Progenitor cell of endocrine pancreas (in vitro differentiated cells): ENCODE measurements at regions not wholly inside any gene's neighbourhood (a gene's known extent, or its start where the extent isn't known, plus 50 kb on each side); places are given as distances from the start of the nearest gene placed in this dataset.

Experiments
- DNase-seq: peaks from one replicate; pipeline ENCODE4 v3.0.0; 2021; ENCODE audit warnings: low spot score; ENCODE audit not compliant: unreplicated experiment
- H3K27ac Mint-ChIP-seq: 2 replicates; pipeline ENCODE4 v1.8.0; 2021; ENCODE audit warnings: mild to moderate bottlenecking, moderate library complexity, mixed read lengths
- H3K27me3 Mint-ChIP-seq: 2 replicates; pipeline ENCODE4 v1.8.0; 2021; ENCODE audit warnings: mixed read lengths
- H3K36me3 Mint-ChIP-seq: 2 replicates; pipeline ENCODE4 v1.8.0; 2022; ENCODE audit warnings: mixed read lengths; ENCODE audit not compliant: insufficient read depth
- H3K4me1 Mint-ChIP-seq: 2 replicates; pipeline ENCODE4 v1.8.0; 2021; ENCODE audit warnings: low read depth, mixed read lengths
- H3K4me3 Mint-ChIP-seq: 2 replicates; pipeline ENCODE4 v1.8.0; 2021; ENCODE audit warnings: low read depth, mild to moderate bottlenecking, moderate library complexity, mixed read lengths
- H3K9me3 Mint-ChIP-seq: 2 replicates; pipeline ENCODE4 v1.8.0; 2021; ENCODE audit warnings: low read depth, mixed read lengths
- TF ChIP-seq, protein P1 (sequence below): fragments of 200-600 bp; sonication (generic); IDR thresholded peaks from one replicate; pipeline ENCODE4 v1.5.0; 2021; ENCODE audit warnings: antibody characterized with exemption, mild to moderate bottlenecking; ENCODE audit not compliant: unreplicated experiment

DNA sequence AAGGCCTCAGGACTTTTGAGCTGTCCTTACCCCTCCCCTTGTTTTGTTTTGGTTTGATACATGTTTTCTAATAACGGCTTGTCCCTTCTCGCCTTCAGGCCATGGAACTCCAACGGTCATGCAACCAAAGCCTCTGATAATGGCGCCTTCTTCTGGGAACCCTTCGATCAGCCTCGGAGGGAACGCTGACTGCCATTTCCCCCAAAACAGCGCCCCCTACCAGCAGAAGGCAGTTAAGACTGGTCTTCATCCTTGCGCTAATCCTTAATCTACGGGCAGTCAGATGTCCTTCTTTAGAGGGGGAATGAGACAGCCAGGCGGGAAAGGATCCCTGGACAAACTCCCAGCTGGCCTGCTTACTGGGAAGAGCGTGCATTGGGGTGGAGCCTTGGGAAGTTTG, 276.6 kb downstream of the ICE1 start:
- peaks cover 8% of the 10 kb centered on the region for H3K27me3 Mint-ChIP-seq

DNA sequence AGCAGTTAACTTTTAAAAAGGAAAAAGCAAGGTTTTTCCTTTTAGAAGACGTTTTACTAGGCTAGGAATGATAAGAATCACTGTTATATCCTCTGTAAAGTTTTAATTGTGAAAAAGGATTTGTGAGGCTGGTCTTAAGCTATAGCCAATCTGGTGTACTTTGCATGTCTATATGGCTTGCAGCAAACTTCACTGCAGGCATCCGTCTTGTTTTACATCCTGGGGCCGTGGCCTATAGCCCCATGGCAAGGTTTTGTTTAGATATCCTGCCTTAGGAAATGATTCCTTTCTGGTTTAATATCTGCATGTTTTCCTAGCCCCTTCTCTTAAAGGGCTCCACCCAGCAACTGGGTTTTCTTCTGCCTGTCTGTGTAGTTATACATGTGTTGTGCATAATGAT, 272.8 kb downstream of the ICE1 start:
- Mint-ChIP-seq H3K36me3 (no peaks in the 10 kb centered on the region), H3K27me3 (peaks cover 8% of the 10 kb centered on the region), H3K9me3 (no peaks in the 10 kb centered on the region), H3K4me1 (no peaks in the 10 kb centered on the region), H3K4me3 (no peak overlapping the region), H3K27ac (no peak overlapping the region)
- no peak for DNase-seq
- TF ChIP-seq, protein P1, sequence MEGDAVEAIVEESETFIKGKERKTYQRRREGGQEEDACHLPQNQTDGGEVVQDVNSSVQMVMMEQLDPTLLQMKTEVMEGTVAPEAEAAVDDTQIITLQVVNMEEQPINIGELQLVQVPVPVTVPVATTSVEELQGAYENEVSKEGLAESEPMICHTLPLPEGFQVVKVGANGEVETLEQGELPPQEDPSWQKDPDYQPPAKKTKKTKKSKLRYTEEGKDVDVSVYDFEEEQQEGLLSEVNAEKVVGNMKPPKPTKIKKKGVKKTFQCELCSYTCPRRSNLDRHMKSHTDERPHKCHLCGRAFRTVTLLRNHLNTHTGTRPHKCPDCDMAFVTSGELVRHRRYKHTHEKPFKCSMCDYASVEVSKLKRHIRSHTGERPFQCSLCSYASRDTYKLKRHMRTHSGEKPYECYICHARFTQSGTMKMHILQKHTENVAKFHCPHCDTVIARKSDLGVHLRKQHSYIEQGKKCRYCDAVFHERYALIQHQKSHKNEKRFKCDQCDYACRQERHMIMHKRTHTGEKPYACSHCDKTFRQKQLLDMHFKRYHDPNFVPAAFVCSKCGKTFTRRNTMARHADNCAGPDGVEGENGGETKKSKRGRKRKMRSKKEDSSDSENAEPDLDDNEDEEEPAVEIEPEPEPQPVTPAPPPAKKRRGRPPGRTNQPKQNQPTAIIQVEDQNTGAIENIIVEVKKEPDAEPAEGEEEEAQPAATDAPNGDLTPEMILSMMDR: no peak

More for the DNA sequence above, 276.6 kb downstream of the ICE1 start:
- TF ChIP-seq, protein P1: no peak
- Mint-ChIP-seq H3K27ac (no peak overlapping the region), H3K4me3 (no peak overlapping the region), H3K36me3 (no peaks in the 10 kb centered on the region), H3K4me1 (no peaks in the 10 kb centered on the region), H3K9me3 (no peaks in the 10 kb centered on the region)
- no peak for DNase-seq

DNA sequence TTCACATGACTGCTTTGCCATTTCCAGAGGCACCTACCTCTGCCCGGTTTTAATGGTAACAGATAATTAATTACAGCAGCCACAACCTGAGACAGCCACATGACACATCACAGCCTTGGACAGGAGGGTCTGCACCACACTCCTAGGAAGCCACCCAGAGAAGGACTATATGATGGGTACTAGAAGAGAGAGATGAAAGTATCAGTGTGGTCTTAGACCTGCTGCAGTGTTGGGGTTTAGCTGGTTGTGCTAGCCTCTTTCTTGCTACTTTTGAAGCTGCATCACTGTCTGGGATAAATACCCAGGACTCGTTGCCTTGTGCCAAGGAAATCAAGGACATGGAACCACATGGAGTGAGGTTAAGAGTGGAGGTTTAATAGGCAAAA, 266.4 kb downstream of the ICE1 start:
- Mint-ChIP-seq H3K27me3 (peaks cover 20% of the 10 kb centered on the region), H3K4me3 (no peak overlapping the region), H3K9me3 (peaks cover under 1% of the 10 kb centered on the region), H3K36me3 (no peaks in the 10 kb centered on the region), H3K4me1 (no peaks in the 10 kb centered on the region), H3K27ac (no peak overlapping the region)
- TF ChIP-seq, protein P1: no peak
- no peak for DNase-seq

DNA sequence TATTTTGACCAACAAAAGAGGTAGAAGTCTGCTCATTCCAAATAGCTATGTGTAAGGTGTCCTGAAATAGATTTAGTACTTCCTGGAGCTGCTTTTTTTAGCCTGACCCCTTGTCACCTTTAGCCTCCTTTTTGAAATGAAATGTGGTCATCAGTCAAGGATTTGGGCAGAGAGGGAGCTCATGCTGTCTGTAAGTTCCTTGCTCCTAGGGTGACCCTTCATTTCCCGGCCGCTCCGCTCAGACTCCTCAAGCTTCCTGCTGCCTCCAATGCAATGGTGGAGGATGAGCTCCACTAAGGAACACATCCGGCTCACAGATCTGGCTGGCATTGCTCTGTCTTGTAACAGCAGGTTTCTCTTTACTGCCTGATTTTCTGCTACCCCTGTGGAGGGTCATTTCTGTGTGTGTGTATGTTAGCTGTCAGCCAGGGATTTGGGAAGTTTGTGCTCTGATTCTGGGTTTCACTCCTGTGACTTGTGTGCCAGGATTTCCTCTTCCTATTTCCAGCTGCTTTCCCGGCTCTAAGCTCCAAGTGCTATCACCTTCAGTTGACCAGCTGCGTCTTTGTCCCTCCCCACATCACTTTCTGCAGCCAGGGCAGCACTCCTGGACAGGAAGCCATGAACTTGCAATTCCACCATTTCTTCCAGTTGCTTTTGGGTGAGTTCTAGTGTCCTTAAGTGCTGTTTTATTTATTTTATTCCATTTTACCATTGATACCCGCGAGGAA, 265.9 kb downstream of the ICE1 start:
- Mint-ChIP-seq H3K27ac (no peak overlapping the region), H3K36me3 (no peaks in the 10 kb centered on the region), H3K27me3 (peaks cover 20% of the 10 kb centered on the region), H3K4me1 (no peaks in the 10 kb centered on the region), H3K9me3 (peaks cover 5% of the 10 kb centered on the region), H3K4me3 (no peak overlapping the region)
- TF ChIP-seq, protein P1: no peak
- DNase-seq: no peak

DNA sequence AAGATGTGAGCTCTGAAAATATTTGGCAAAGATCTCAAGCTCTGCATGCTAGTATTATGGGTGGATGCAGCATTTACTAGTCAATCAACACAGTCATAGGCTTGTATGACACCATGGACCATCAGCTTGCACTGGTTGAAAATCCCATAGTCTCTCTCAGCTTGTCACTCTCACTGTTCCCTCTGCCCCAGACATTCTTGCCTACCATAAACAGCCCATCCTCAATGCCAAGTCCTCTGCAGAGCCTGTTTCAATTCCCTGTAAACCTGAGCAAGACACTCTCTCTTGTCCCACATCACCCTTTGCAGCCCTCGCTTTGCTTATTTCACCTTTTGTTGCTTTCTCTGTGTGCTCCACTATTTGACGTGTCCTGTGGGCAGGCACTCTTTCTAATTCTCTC, 264.6 kb downstream of the ICE1 start:
- Mint-ChIP-seq H3K27me3 (peaks cover 20% of the 10 kb centered on the region), H3K27ac (no peak overlapping the region), H3K4me1 (no peaks in the 10 kb centered on the region)

More for the DNA sequence above, 264.6 kb downstream of the ICE1 start:
- TF ChIP-seq, protein P1: no peak
- DNase-seq: no peak
- no peaks in the 10 kb centered on the region for H3K36me3 Mint-ChIP-seq
- H3K4me3 Mint-ChIP-seq: no peak overlapping the region
- peaks cover 5% of the 10 kb centered on the region for H3K9me3 Mint-ChIP-seq
